MM.1S (cell line): ENCODE measurements at regions not wholly inside any gene's neighbourhood (a gene's known extent, or its start where the extent isn't known, plus 50 kb on each side); places are given as distances from the start of the nearest gene placed in this dataset.

Experiments
- DNase-seq: peaks from one replicate; pipeline ENCODE4 v3.0.0-alpha.2; 2015
- H2AFZ ChIP-seq: fragments of 300-600 bp; sonication (generic); 2 replicates; pipeline ENCODE4 v1.6.0; 2016; ENCODE audit warnings: antibody characterized with exemption, low read length
- H3F3A ChIP-seq: fragments of 300-600 bp; sonication (generic); 2 replicates; pipeline ENCODE4 v1.6.1; 2016; ENCODE audit warnings: mild to moderate bottlenecking, antibody characterized with exemption, low read length, moderate library complexity, mixed read lengths; ENCODE audit not compliant: insufficient read depth
- H3K27ac ChIP-seq: fragments of 300-600 bp; sonication (generic); 2 replicates; pipeline ENCODE4 v1.5.1; 2016; ENCODE audit warnings: mild to moderate bottlenecking, low read length
- H3K27me3 ChIP-seq: fragments of 300-600 bp; sonication (generic); replicated peaks from 2 replicates; pipeline ENCODE4 v1.6.0; 2016; ENCODE audit warnings: low read length; ENCODE audit not compliant: insufficient read depth
- H3K36me3 ChIP-seq: fragments of 300-600 bp; sonication (generic); replicated peaks from 2 replicates; pipeline ENCODE4 v1.6.1; 2016; ENCODE audit warnings: mild to moderate bottlenecking, low read length, mixed read lengths; ENCODE audit not compliant: insufficient read depth
- H3K4me1 ChIP-seq: fragments of 300-600 bp; sonication (generic); 2 replicates; pipeline ENCODE4 v1.6.1; 2016; ENCODE audit warnings: low read length, mixed read lengths
- H3K4me2 ChIP-seq: fragments of 300-600 bp; sonication (generic); 2 replicates; pipeline ENCODE4 v1.6.0; 2016; ENCODE audit warnings: low read depth, low read length
- H3K4me3 ChIP-seq: fragments of 300-600 bp; sonication (generic); 2 replicates; pipeline ENCODE4 v1.5.1; 2016; ENCODE audit warnings: low read length, mixed read lengths
- H3K79me2 ChIP-seq: fragments of 300-600 bp; sonication (generic); 2 replicates; pipeline ENCODE4 v1.6.1; 2016; ENCODE audit warnings: mixed run types, low read length, mixed read lengths
- H3K9ac ChIP-seq: fragments of 300-600 bp; sonication (generic); 2 replicates; pipeline ENCODE4 v1.6.1; 2016; ENCODE audit warnings: low read length, mixed read lengths
- H3K9me2 ChIP-seq: fragments of 300-600 bp; sonication (generic); replicated peaks from 2 replicates; pipeline ENCODE4 v1.6.1; 2016; ENCODE audit warnings: mild to moderate bottlenecking, low read length, mixed read lengths; ENCODE audit not compliant: insufficient read depth
- H3K9me3 ChIP-seq: fragments of 300-600 bp; sonication (generic); replicated peaks from 2 replicates; pipeline ENCODE4 v1.6.1; 2016; ENCODE audit warnings: mild to moderate bottlenecking, low read length, mixed read lengths; ENCODE audit not compliant: insufficient read depth
- H4K20me1 ChIP-seq: fragments of 300-600 bp; sonication (generic); 2 replicates; pipeline ENCODE4 v1.6.1; 2016; ENCODE audit warnings: mild to moderate bottlenecking, low read length, moderate library complexity, mixed read lengths; ENCODE audit not compliant: insufficient read depth
- EZH2 ChIP-seq: fragments of 300-600 bp; sonication (generic); optimal IDR thresholded peaks from 2 replicates; pipeline ENCODE3; 2017; ENCODE audit warnings: low read depth, mild to moderate bottlenecking, antibody characterized with exemption, low read length, mixed read lengths
- EZH2phosphoT487 ChIP-seq: fragments of 300-600 bp; sonication (generic); IDR thresholded peaks from 2 replicates; pipeline ENCODE4 v1.6.1; 2018; ENCODE audit warnings: antibody characterized with exemption, low read length
- TF ChIP-seq, protein P1 (sequence below): fragments of 300-600 bp; sonication (generic); IDR thresholded peaks from 2 replicates; pipeline ENCODE4 v1.5.1; 2016; ENCODE audit warnings: antibody characterized with exemption, low read length, mixed read lengths

DNA sequence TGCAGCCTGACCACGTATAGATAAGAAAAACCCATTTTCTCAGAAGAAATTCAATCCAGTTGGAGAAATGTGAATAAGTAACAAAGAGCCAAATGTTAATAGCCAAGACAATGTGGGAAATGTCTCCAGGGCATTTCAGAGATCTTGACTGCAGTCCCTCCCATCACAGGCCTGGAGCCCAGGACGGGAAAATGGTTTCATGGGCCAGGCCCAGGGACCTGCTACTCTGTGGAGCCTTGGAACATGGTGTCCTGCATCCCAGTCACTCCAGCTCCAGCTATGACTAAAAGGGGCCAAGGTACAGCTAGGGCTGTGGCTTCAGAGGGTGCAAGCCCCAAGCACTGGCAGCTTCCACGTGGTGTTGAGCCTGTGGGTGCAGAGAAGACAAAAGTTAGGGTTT lies 490.0 kb downstream of the CYLC2 start:
- Histone ChIP-seq H2AFZ (no peak overlapping the region), H3K27ac (no peak overlapping the region), H3K27me3 (no peaks in the 10 kb centered on the region), H3K4me3 (no peak overlapping the region), H3K9ac (no peak overlapping the region), H3K9me3 (no peaks in the 10 kb centered on the region), H3F3A (no peaks in the 10 kb centered on the region), H3K9me2 (no peaks in the 10 kb centered on the region), H4K20me1 (no peaks in the 10 kb centered on the region), H3K4me1 (no peaks in the 10 kb centered on the region), H3K79me2 (no peaks in the 10 kb centered on the region), H3K4me2 (no peak overlapping the region), H3K36me3 (no peaks in the 10 kb centered on the region)
- TF ChIP-seq EZH2phosphoT487 (no peak), EZH2 (no peak)
- TF ChIP-seq, protein P1, sequence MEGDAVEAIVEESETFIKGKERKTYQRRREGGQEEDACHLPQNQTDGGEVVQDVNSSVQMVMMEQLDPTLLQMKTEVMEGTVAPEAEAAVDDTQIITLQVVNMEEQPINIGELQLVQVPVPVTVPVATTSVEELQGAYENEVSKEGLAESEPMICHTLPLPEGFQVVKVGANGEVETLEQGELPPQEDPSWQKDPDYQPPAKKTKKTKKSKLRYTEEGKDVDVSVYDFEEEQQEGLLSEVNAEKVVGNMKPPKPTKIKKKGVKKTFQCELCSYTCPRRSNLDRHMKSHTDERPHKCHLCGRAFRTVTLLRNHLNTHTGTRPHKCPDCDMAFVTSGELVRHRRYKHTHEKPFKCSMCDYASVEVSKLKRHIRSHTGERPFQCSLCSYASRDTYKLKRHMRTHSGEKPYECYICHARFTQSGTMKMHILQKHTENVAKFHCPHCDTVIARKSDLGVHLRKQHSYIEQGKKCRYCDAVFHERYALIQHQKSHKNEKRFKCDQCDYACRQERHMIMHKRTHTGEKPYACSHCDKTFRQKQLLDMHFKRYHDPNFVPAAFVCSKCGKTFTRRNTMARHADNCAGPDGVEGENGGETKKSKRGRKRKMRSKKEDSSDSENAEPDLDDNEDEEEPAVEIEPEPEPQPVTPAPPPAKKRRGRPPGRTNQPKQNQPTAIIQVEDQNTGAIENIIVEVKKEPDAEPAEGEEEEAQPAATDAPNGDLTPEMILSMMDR = no peak
- DNase-seq = no peak

DNA sequence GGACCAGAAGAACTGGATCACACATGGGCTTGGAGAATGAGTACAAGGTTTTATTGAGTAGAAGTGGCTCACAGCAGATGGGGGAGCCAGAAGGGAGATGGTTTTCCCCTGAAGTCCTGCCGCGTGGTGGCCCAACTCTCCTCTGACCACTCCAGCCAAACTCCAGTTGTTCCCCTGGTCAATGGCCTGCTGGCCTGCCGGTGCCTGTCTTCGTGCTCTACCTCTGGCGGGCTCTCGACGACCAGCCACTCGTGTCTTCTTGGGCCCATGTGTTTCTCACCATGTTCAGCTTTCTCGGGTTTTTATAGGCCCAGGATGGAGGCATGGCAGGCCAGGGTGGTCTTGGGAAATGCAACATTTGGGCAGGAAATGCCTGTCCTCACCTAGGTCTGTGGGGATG lies 519.6 kb downstream of the CYLC2 start:
- Histone ChIP-seq H3F3A (no peaks in the 10 kb centered on the region), H4K20me1 (no peaks in the 10 kb centered on the region), H3K9me3 (no peaks in the 10 kb centered on the region), H3K9me2 (no peaks in the 10 kb centered on the region), H2AFZ (no peak overlapping the region), H3K27ac (no peak overlapping the region), H3K36me3 (no peaks in the 10 kb centered on the region), H3K27me3 (no peaks in the 10 kb centered on the region), H3K79me2 (no peaks in the 10 kb centered on the region), H3K4me3 (no peak overlapping the region), H3K9ac (no peak overlapping the region), H3K4me2 (no peak overlapping the region), H3K4me1 (no peaks in the 10 kb centered on the region)
- TF ChIP-seq EZH2 (no peak), EZH2phosphoT487 (no peak)
- TF ChIP-seq, protein P1 = no peak
- DNase-seq = no peak

DNA sequence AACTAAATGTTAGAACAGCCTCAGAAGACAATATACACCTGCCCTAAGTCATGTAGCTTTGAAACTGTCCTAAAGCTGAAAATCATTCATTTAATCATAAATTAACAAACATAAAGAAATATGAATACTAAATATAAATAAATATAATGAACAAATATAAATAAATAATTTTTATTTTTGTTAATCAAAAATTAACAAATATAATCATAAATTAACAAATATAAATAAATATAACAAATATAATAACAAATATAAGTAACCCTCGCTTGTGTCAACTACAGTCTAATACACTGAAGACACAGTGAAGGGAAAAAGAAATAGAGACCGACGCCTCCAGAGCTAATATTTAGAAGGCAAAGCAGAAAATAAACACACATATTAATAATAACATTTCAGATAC lies 527.3 kb downstream of the CYLC2 start:
- Histone ChIP-seq H3K9me3 (no peaks in the 10 kb centered on the region), H3K9me2 (no peaks in the 10 kb centered on the region), H2AFZ (no peak overlapping the region), H3K79me2 (no peaks in the 10 kb centered on the region), H3K27ac (no peak overlapping the region), H4K20me1 (no peaks in the 10 kb centered on the region), H3K27me3 (no peaks in the 10 kb centered on the region), H3F3A (no peaks in the 10 kb centered on the region), H3K4me1 (no peaks in the 10 kb centered on the region), H3K9ac (no peak overlapping the region), H3K4me2 (no peak overlapping the region), H3K36me3 (no peaks in the 10 kb centered on the region), H3K4me3 (no peak overlapping the region)
- no peak for DNase-seq
- TF ChIP-seq EZH2phosphoT487 (no peak), EZH2 (no peak)
- TF ChIP-seq, protein P1 = no peak

DNA sequence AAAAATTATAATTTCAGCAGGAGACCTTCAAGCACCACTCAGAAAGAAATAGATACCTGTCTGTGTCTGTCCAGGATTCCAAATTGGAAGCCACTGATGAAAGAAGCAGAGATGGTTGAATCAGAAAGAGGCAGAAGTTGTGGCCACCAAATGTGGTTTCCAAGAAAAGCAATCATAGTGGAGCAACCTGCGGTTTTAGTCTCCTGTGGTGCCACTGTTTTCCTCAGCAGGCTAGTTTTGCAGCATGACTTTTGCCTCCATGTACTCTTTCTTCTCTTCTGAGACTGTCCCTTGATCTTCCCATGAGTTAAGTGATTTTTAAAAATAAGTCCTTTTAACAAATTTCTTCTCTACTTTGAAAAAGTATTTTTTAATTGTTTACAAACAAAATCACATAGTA lies 535.8 kb downstream of the CYLC2 start:
- Histone ChIP-seq H3K9me3 (no peaks in the 10 kb centered on the region), H3K27ac (no peak overlapping the region), H3K9me2 (no peaks in the 10 kb centered on the region), H3K9ac (no peak overlapping the region), H3K4me3 (no peak overlapping the region), H3K36me3 (no peaks in the 10 kb centered on the region), H3K4me1 (no peaks in the 10 kb centered on the region), H4K20me1 (no peaks in the 10 kb centered on the region), H2AFZ (no peak overlapping the region), H3F3A (no peaks in the 10 kb centered on the region), H3K79me2 (no peaks in the 10 kb centered on the region), H3K27me3 (no peaks in the 10 kb centered on the region), H3K4me2 (no peak overlapping the region)
- DNase-seq = no peak
- TF ChIP-seq EZH2 (no peak), EZH2phosphoT487 (no peak)
- TF ChIP-seq, protein P1 = no peak
